ENCODE measurements at regions not wholly inside any gene's neighbourhood (a gene's known extent, or its start where the extent isn't known, plus 50 kb on each side); places are given as distances from the start of the nearest gene placed in this dataset.
A peak's percentile ranks its signal among the peaks of the same experiment; 100 is the strongest.

GRCh38 chr4:37541956-37542355, 144.2 kb downstream of the RELL1 start:
- H3K79me2 ChIP-seq (ENCODE audit: insufficient read depth), result no peaks in the 10 kb centered on the region
- DNase-seq, result no peak
- H3K36me3 ChIP-seq (ENCODE audit: low read depth), result no peaks in the 10 kb centered on the region
- no peak overlapping the region for H2AFZ ChIP-seq
- in situ Hi-C loops (cut with MboI), result no loop called here
- no peak overlapping the region for H3K27ac ChIP-seq
- no peak overlapping the region for H3K9ac ChIP-seq
- H3K9me3 ChIP-seq (ENCODE audit: low read depth), result no peaks in the 10 kb centered on the region
- TF ChIP-seq EZH2phosphoT487 (IDR thresholded peaks at IDR 0.05; ENCODE audit: insufficient read depth, low read depth), result no peak
- no peak for TF ChIP-seq EZH2 (IDR thresholded peaks at IDR 0.05; ENCODE audit: insufficient read depth, poor library complexity, severe bottlenecking)
- H3K4me2 ChIP-seq (ENCODE audit: unreplicated experiment), result no peak overlapping the region
- H3K4me3 ChIP-seq, result no peak overlapping the region
- no peaks in the 10 kb centered on the region for H3K4me1 ChIP-seq (ENCODE audit: insufficient read depth)
- no peaks in the 10 kb centered on the region for H4K20me1 ChIP-seq (ENCODE audit: insufficient read depth)
- H3F3A ChIP-seq (ENCODE audit: insufficient read depth), result no peaks in the 10 kb centered on the region
- no peaks in the 10 kb centered on the region for H3K27me3 ChIP-seq (replicated peaks; ENCODE audit: insufficient read depth)
- H3K9me2 ChIP-seq (ENCODE audit: insufficient read depth), result no peaks in the 10 kb centered on the region
- 51 to 58% methylated on average over 4 of the region's 4 CpGs for WGBS, 2 experiments (ENCODE audit: low coverage in 1 of 2, low lambda C conversion rate in 2 of 2, missing lambda C conversion rate in 2 of 2)

- Histone ChIP-seq H3K4me3 (no peak overlapping the region), H3F3A (ENCODE audit: insufficient read depth) (no peaks in the 10 kb centered on the region), H4K20me1 (ENCODE audit: insufficient read depth) (no peaks in the 10 kb centered on the region), H3K9ac (no peak overlapping the region), H3K9me2 (ENCODE audit: insufficient read depth) (no peaks in the 10 kb centered on the region), H3K9me3 (ENCODE audit: low read depth) (no peaks in the 10 kb centered on the region), H3K4me1 (ENCODE audit: insufficient read depth) (no peaks in the 10 kb centered on the region), H2AFZ (no peak overlapping the region), H3K27me3 (replicated peaks; ENCODE audit: insufficient read depth) (no peaks in the 10 kb centered on the region), H3K27ac (no peak overlapping the region), H3K79me2 (ENCODE audit: insufficient read depth) (no peaks in the 10 kb centered on the region), H3K36me3 (ENCODE audit: low read depth) (no peaks in the 10 kb centered on the region), H3K4me2 (ENCODE audit: unreplicated experiment) (no peak overlapping the region)
- in situ Hi-C loops (cut with MboI), result no loop called here
- DNase-seq, result no peak
- TF ChIP-seq EZH2phosphoT487 (IDR thresholded peaks at IDR 0.05; ENCODE audit: insufficient read depth, low read depth) (no peak), EZH2 (IDR thresholded peaks at IDR 0.05; ENCODE audit: insufficient read depth, poor library complexity, severe bottlenecking) (no peak)
- 2% methylated on average over 2 of the region's 2 CpGs for WGBS, 2 experiments (ENCODE audit: low coverage in 1 of 2, low lambda C conversion rate in 2 of 2, missing lambda C conversion rate in 2 of 2)
Observed at GRCh38 chr4:37540486-37540885, 145.7 kb downstream of the RELL1 start.

GRCh38 chr4:37538931-37539330, 147.2 kb downstream of the RELL1 start:
- in situ Hi-C loops (cut with MboI), result no loop called here
- no peaks in the 10 kb centered on the region for H3K9me3 ChIP-seq (ENCODE audit: low read depth)
- no peaks in the 10 kb centered on the region for H4K20me1 ChIP-seq (ENCODE audit: insufficient read depth)
- no peak overlapping the region for H3K27ac ChIP-seq
- H3K4me2 ChIP-seq (ENCODE audit: unreplicated experiment), result no peak overlapping the region
- no peaks in the 10 kb centered on the region for H3K79me2 ChIP-seq (ENCODE audit: insufficient read depth)
- WGBS, 2 experiments (ENCODE audit: low coverage in 1 of 2, low lambda C conversion rate in 2 of 2, missing lambda C conversion rate in 2 of 2), result 52 to 53% methylated on average over 7 of the region's 7 CpGs
- no peaks in the 10 kb centered on the region for H3K4me1 ChIP-seq (ENCODE audit: insufficient read depth)
- no peaks in the 10 kb centered on the region for H3K9me2 ChIP-seq (ENCODE audit: insufficient read depth)
- H3K27me3 ChIP-seq (replicated peaks; ENCODE audit: insufficient read depth), result no peaks in the 10 kb centered on the region
- no peaks in the 10 kb centered on the region for H3K36me3 ChIP-seq (ENCODE audit: low read depth)
- no peak for DNase-seq
- no peak overlapping the region for H3K4me3 ChIP-seq
- no peak overlapping the region for H2AFZ ChIP-seq
- H3K9ac ChIP-seq, result no peak overlapping the region
- H3F3A ChIP-seq (ENCODE audit: insufficient read depth), result no peaks in the 10 kb centered on the region
- TF ChIP-seq EZH2phosphoT487 (IDR thresholded peaks at IDR 0.05; ENCODE audit: insufficient read depth, low read depth) (no peak), EZH2 (IDR thresholded peaks at IDR 0.05; ENCODE audit: insufficient read depth, poor library complexity, severe bottlenecking) (no peak)

GRCh38 chr4:37537484-37537883, 148.7 kb downstream of the RELL1 start:
- Histone ChIP-seq H3K9ac (no peak overlapping the region), H3K79me2 (ENCODE audit: insufficient read depth) (no peaks in the 10 kb centered on the region), H3K36me3 (ENCODE audit: low read depth) (no peaks in the 10 kb centered on the region), H3K27ac (no peak overlapping the region), H3K4me1 (ENCODE audit: insufficient read depth) (no peaks in the 10 kb centered on the region), H3K9me2 (ENCODE audit: insufficient read depth) (no peaks in the 10 kb centered on the region), H2AFZ (no peak overlapping the region), H3K27me3 (replicated peaks; ENCODE audit: insufficient read depth) (no peaks in the 10 kb centered on the region), H3F3A (ENCODE audit: insufficient read depth) (no peaks in the 10 kb centered on the region), H4K20me1 (ENCODE audit: insufficient read depth) (no peaks in the 10 kb centered on the region), H3K4me3 (no peak overlapping the region), H3K9me3 (ENCODE audit: low read depth) (no peaks in the 10 kb centered on the region), H3K4me2 (ENCODE audit: unreplicated experiment) (no peak overlapping the region)
- no peak for DNase-seq
- in situ Hi-C loops (cut with MboI), result no loop called here
- WGBS, 2 experiments (ENCODE audit: low coverage in 1 of 2, low lambda C conversion rate in 2 of 2, missing lambda C conversion rate in 2 of 2), result 77% methylated on average over 2 of the region's 2 CpGs
- no peak for TF ChIP-seq EZH2phosphoT487 (IDR thresholded peaks at IDR 0.05; ENCODE audit: insufficient read depth, low read depth)

GRCh38 chr4:37535872-37536271, 150.3 kb downstream of the RELL1 start:
- H4K20me1 ChIP-seq (ENCODE audit: insufficient read depth), result no peaks in the 10 kb centered on the region
- no peaks in the 10 kb centered on the region for H3F3A ChIP-seq (ENCODE audit: insufficient read depth)
- no peak overlapping the region for H3K4me3 ChIP-seq
- H3K9ac ChIP-seq, result no peak overlapping the region
- H3K27me3 ChIP-seq (replicated peaks; ENCODE audit: insufficient read depth), result no peaks in the 10 kb centered on the region
- peak; percentile 44 for DNase-seq
- no peak for TF ChIP-seq EZH2phosphoT487 (IDR thresholded peaks at IDR 0.05; ENCODE audit: insufficient read depth, low read depth)
- TF ChIP-seq EZH2 (IDR thresholded peaks at IDR 0.05; ENCODE audit: insufficient read depth, poor library complexity, severe bottlenecking), result no peak
- no peaks in the 10 kb centered on the region for H3K36me3 ChIP-seq (ENCODE audit: low read depth)
- H3K4me2 ChIP-seq (ENCODE audit: unreplicated experiment), result no peak overlapping the region
- H2AFZ ChIP-seq, result no peak overlapping the region
- H3K9me3 ChIP-seq (ENCODE audit: low read depth), result no peaks in the 10 kb centered on the region
- in situ Hi-C loops (cut with MboI), result no loop called here
- H3K79me2 ChIP-seq (ENCODE audit: insufficient read depth), result no peaks in the 10 kb centered on the region
- H3K4me1 ChIP-seq (ENCODE audit: insufficient read depth), result no peaks in the 10 kb centered on the region
- H3K27ac ChIP-seq, result no peak overlapping the region
- WGBS, 2 experiments (ENCODE audit: low coverage in 1 of 2, low lambda C conversion rate in 2 of 2, missing lambda C conversion rate in 2 of 2), result 25 to 31% methylated on average over 2 of the region's 2 CpGs
- H3K9me2 ChIP-seq (ENCODE audit: insufficient read depth), result no peaks in the 10 kb centered on the region

Data from GM23248 (cell line).